GM21526 (cell line): ENCODE measurements at regions not wholly inside any gene's neighbourhood (a gene's known extent, or its start where the extent isn't known, plus 50 kb on each side); places are given as distances from the start of the nearest gene placed in this dataset.

Source experiments
- ATAC-seq: cut with Tn5 transposase; IDR thresholded peaks from one replicate; pipeline ENCODE4 v1.9.1; 2021; ENCODE audit warnings: moderate library complexity; ENCODE audit not compliant: unreplicated experiment, low FRiP score

- no peak for ATAC-seq
Observed at GRCh38 chr3:101042996-101043686, 49.9 kb upstream of the ABI3BP start.
